Right ventricle myocardium inferior (tissue), 1 donor: ENCODE measurements at regions not wholly inside any gene's neighbourhood (a gene's known extent, or its start where the extent isn't known, plus 50 kb on each side); places are given as distances from the start of the nearest gene placed in this dataset.

Experiments
- ATAC-seq: fragments of 200-7000 bp; cut with Tn5 transposase; one replicate; pipeline ENCODE4 v1.9.1; 2020; ENCODE audit warnings: mild to moderate bottlenecking, moderate library complexity
- DNase-seq: peaks from one replicate; pipeline ENCODE4 v3.0.0; 2021; ENCODE audit errors: missing footprints
- intact Hi-C: fragments of 100-400 bp; cut with DNase I; formaldehyde crosslinking; loops from one replicate; pipeline ENCODE4 v1.11.0; 2022
- donor health status: DM: no; HTN: yes; CAD: no; lungs with severe emphysema.

- DNase-seq, result no peak
- intact Hi-C loops, result loop anchor here (10.0 kb wide), 1 partner anchor 124 kb away; no protein-coding TSS in a partner anchor
Observed at GRCh38 chr9:13480693-13481092, 201.2 kb upstream of the MPDZ start.

GRCh38 chr9:13479096-13479495 is 199.6 kb upstream of the MPDZ start:
- DNase-seq (no peak), ATAC-seq (no peak)
- intact Hi-C loops, result no loop called here

More at GRCh38 chr9:13480693-13481092, 201.2 kb upstream of the MPDZ start:
- no peak for ATAC-seq

GRCh38 chr9:13478639-13479038 is 199.1 kb upstream of the MPDZ start:
- DNase-seq, result no peak
- intact Hi-C loops, result no loop called here
- no peak for ATAC-seq

DNA sequence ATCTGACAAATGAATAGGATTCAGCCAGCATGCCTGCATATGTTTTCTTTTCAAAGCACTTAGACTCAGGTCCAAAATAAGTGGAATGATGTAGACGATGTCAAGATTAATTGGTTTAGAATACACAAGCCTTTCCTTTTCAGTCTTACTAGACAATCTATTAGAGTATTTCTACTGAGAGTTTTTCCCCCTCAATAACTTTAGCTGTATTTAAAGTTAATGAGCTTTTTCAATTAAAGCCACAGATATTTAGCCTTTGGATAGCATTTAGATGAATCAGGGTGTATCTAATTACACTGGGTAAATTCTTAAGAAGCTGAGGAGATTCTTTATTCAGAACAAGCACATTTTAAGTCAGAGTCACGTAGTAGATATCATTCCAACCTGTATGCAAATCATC is 198.7 kb upstream of the MPDZ start:
- DNase-seq (no peak), ATAC-seq (no peak)
- intact Hi-C loops, result no loop called here

DNA sequence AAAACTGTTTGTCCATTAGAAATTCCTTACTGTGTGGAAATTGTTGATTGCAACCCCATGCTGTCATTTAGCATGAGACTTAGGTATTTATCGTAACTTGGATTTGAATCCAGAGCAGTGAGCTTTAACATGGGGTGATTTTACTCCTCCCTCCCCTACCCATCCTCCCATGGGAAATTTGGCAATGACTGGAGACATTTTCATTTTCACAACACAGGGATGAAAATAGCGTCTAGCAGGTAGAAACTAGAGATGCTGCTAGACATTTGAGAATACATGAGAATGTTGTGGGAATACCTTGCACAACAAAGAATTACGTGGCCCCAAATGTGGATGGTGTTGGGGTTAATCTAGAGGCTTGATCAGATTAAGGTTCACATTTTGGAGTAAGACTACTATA is 191.3 kb upstream of the MPDZ start:
- DNase-seq, result no peak
- intact Hi-C loops, result no loop called here
- ATAC-seq, result no peak

GRCh38 chr9:13467157-13467556 is 187.7 kb upstream of the MPDZ start:
- intact Hi-C loops, result no loop called here
- ATAC-seq (no peak), DNase-seq (no peak)

DNA sequence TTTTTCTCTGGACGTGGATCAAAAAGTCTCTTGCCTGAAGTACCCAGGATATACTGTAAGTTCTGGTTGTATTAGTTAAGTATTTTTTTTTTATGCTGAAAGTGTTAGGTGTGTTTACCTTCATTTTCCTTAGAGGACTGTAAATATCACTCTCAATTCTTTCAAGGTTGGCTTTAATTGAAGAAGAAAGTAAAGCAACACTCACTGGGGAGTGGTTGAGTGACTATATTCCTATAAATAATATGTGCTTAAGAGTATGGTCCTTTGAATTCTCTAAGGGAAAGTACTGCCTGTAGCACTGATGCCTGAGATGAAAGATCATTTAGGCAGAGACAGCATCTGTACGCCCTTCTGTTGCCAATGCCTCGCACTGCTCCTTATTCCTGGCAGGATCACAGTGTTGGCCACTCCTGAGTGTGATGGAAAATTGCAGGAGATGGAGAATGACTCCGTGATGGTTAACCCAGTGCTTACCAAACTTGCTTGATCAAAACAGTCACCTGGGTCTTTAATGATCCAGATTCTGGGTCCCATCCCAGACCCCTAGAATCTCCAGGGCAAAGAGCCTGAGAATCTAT is 182.0 kb upstream of the MPDZ start:
- DNase-seq (no peak), ATAC-seq (no peak)
- intact Hi-C loops, result no loop called here

- no peak for DNase-seq
- no peak for ATAC-seq
- intact Hi-C loops, result no loop called here
Observed at GRCh38 chr9:13459071-13459470, 179.6 kb upstream of the MPDZ start.

GRCh38 chr9:13457795-13458194 is 178.3 kb upstream of the MPDZ start:
- ATAC-seq, result no peak
- no peak for DNase-seq
- intact Hi-C loops, result no loop called here

DNA sequence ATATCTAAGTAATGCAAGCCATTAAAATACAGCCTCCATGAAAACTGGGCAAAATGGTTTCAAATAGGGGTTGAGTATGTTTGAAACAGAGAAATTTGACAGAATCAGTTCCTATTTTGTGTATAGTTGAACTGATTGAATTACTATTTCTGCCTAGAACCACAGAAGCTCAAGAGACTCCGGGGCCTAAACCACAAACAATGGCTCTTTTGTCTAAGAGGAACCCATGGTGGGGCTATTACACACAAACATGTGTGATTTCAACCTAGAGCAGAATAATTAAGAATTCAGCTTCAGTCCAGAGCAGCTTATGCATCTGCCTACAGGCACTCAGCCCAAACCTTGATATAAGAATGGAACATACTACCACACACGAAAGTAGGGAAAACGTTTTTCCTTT is 171.2 kb upstream of the MPDZ start:
- intact Hi-C loops, result no loop called here
- DNase-seq (no peak), ATAC-seq (no peak)

DNA sequence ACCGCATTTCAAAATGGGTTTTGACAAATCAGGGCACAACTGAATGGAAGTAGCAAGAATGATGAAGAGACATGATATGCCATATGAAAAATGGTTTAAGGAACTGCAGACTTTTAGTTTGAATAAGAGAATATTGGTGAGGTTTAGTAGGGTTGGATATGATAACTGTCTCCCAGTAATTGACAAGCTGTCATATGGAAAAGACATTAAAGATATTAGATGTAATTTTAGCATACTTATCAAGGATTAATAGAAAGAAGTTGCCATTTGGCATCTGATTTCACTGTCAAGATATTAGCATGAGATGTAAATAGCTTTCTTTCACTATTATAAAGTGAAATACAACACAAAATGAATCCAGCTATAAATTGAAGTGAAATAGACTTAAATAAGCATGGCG is 169.0 kb upstream of the MPDZ start:
- ATAC-seq, result no peak
- no peak for DNase-seq
- intact Hi-C loops, result loop anchor here (5.0 to 10.0 kb wide), 8 partner anchors 119 to 904 kb away; no protein-coding TSS in a partner anchor

DNA sequence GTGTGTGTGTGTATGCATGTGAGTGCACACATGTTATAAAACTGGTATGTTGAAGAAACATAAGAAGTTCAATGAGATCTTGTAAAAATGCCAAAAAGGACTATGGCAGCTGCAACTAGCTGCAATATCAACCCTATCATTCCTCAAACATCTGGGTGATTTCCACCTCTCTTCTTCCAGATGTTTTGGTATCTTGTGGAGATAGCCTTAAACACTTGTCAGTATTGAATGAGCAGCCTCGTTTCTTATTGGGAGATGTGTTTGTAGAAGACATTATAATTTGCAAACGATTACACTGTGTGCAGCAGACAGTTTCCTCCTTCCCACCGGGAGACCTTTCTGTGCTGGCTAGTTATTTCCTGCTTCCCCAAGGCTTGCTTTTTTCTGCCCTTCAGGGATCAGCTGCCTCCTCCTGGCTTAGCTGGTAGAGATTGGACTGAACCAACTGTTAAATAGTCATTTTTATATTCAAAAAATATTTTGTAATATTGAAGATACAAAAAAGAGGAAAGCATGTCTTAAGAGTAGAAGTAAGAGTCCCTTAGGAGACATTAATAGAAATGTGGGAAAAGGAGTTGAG is 168.4 kb upstream of the MPDZ start:
- peak; percentile 26 for ATAC-seq
- no peak for DNase-seq
- intact Hi-C loops, result loop anchor here (5.0 to 10.0 kb wide), 8 partner anchors 119 to 904 kb away; no protein-coding TSS in a partner anchor

- no peak for ATAC-seq
- DNase-seq, result no peak
- intact Hi-C loops, result loop anchor here (5.0 to 10.0 kb wide), 8 partner anchors 120 to 905 kb away; no protein-coding TSS in a partner anchor
Observed at GRCh38 chr9:13446938-13447842, 167.7 kb upstream of the MPDZ start.

- ATAC-seq (peak; percentile 30), DNase-seq (no peak)
- intact Hi-C loops, result loop anchor here (5.0 to 10.0 kb wide), 8 partner anchors 121 to 906 kb away; no protein-coding TSS in a partner anchor
Observed at GRCh38 chr9:13446286-13446937, 166.9 kb upstream of the MPDZ start.

GRCh38 chr9:13445103-13445500 is 165.6 kb upstream of the MPDZ start:
- DNase-seq (no peak), ATAC-seq (peak; percentile 57)
- intact Hi-C loops, result loop anchor here (5.0 to 10.0 kb wide), 8 partner anchors 122 to 907 kb away; no protein-coding TSS in a partner anchor

- intact Hi-C loops, result loop anchor here (5.0 to 10.0 kb wide), 8 partner anchors 123 to 908 kb away; no protein-coding TSS in a partner anchor
- no peak for ATAC-seq
Observed at GRCh38 chr9:13444245-13445102, 165.0 kb upstream of the MPDZ start.

DNA sequence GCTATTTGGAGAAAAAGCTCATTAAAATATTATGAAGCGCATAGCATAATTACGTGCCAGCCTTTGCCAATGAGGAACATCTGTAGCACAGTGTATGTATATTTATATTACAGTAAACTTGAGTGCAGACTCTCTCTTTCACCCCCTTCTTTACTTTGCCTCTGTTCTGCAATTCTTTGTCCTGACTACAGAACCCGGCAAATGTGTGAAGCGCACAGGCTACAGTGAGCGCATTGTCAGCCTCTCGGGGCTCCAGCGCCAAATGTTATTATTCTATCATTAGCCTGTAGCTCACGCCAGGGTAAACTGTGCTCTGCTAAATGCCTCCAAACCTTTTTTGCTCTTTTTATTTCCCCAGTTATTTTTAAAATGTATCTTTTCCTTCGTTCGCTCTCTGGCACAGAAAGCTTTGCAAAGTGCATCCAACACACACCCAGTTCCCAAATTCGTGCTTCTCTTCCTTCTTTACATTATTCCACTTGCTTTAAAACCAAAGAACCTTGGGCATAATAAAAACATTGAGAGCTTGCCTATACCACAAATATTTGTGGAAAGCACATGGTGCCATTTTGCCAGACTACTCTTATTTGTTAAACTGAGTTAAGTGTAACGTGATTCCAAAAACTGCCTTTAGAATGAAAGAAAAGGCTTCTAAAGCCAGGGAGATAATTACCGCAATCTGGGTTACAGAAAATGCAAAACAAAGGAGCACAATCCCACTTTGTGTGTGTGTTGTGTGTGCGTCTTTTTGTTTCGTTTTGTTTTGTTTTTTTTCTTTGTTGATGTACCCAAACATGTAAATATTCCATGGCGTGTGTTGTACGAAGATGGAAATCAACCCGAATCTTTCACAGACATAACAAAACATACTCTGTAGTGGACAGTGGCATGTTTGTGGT is 164.1 kb upstream of the MPDZ start:
- no peak for DNase-seq
- ATAC-seq, result peak; percentile 44
- intact Hi-C loops, result loop anchor here (10.0 kb wide), 4 partner anchors 151 to 651 kb away; no protein-coding TSS in a partner anchor

More at GRCh38 chr9:13444245-13445102, 165.0 kb upstream of the MPDZ start:
- DNase-seq, result no peak
